ENCODE measurements at regions not wholly inside any gene's neighbourhood (a gene's known extent, or its start where the extent isn't known, plus 50 kb on each side); places are given as distances from the start of the nearest gene placed in this dataset.
A peak's percentile ranks its signal among the peaks of the same experiment; 100 is the strongest.

- DNase-seq = no peak
Observed at GRCh38 chr22:25351631-25352293, 132.3 kb downstream of the CRYBB2 start.

GRCh38 chr22:25352294-25352680 is 132.8 kb downstream of the CRYBB2 start:
- no peak for DNase-seq

DNA sequence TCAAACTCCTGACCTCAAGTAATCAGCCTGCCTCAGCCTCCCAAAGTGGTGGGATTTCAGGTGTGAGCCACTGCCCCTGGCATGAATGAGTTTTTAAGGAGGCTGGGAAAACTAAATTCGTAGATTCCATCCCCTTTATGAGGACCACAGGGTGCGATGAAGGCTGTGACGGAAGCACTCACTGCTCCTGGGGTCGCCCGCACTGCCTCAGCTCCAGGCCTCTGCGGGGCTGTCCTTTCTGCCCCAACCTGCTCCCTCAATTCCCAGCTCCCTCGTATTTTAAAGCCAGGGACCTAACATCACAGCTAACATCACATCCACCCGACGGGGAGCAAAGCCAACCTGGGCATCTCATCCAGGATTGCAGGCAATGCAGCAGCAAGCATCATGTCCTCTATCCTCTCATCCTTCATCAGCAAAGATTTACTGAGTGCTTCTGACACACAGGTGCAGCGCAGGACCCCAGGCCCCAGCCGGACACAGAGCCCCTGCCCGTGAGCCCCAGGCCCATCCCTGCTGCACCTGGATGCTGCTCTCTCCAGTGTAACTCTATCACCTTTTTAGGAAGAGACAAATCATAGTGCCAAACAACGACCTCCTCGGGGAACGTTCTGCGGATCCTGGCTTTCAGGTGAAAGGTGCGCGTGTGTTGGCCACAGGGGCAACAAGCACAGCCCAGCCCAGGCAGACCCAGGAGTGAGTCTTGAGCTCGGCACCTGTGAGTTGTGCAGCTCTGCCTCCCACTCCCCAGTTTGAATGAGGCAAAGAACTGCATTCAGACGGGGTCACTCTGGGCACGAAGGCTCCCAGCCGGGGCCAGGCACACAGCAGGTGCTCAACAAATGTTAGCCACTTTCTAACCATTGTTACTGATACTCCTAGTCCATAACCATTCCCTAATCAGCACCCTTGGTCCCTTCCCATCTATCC is 134.3 kb downstream of the CRYBB2 start:
- DNase-seq = no peak

DNA sequence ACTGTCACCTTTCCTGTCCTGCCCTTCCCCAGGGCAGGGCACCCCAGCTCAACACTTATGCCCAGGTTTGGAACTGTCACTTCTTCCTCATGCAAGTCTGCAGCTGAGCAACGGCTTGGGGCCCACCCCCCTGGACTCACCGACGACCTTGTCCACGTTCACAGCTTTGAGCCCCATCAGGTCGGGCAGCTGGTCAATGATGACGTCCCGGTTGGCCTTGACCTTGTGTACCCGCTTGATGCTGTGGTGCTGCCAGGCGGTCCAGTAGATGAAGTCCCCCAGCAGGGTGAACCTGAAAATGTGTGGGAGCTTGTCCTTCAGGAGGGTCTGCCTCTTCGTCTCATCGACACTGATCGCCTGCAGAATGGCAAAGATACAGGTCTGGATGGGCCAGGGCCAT is 135.0 kb downstream of the CRYBB2 start:
- DNase-seq = no peak

GRCh38 chr22:25357132-25357455 is 137.7 kb downstream of the CRYBB2 start:
- no peak for DNase-seq

DNA sequence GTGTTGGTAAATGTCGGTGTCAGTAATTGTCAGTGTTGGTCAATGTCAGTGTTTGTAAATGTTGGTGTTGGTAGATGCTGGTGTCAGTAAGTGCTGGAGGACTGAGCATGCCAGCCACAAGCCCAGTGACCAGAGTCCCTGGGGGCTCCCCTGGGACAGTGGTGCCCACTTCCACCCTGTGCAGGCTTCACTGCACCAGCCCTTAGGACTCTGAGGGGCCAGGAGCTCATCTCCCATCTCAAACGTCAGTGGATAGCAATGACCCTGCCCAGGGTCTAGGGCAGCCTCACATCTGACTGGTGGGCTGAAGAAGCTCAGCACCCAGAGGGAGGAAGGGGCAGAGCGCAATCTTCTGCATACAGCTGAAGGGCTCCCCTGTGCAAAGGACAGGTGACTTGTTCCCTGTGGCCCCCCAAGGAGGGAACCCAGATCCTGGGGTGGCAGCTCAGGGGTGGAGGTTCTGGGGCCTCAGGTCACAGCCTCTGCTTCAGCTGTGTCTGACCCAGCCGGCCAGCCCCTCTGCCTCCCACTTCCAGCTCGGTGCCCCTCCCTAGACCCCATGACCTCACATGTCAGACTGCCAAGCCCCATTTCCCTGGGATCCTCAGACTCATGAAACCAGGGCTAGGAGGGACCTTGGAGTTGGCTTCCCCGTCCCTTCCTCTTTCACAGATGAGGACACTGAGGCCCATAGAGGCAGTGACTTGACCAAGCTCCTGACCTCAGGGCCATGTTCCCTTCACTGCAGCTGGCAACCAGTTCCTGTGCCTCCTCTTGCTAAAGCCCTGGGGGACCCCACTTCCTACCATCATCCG is 138.4 kb downstream of the CRYBB2 start:
- DNase-seq = no peak

DNA sequence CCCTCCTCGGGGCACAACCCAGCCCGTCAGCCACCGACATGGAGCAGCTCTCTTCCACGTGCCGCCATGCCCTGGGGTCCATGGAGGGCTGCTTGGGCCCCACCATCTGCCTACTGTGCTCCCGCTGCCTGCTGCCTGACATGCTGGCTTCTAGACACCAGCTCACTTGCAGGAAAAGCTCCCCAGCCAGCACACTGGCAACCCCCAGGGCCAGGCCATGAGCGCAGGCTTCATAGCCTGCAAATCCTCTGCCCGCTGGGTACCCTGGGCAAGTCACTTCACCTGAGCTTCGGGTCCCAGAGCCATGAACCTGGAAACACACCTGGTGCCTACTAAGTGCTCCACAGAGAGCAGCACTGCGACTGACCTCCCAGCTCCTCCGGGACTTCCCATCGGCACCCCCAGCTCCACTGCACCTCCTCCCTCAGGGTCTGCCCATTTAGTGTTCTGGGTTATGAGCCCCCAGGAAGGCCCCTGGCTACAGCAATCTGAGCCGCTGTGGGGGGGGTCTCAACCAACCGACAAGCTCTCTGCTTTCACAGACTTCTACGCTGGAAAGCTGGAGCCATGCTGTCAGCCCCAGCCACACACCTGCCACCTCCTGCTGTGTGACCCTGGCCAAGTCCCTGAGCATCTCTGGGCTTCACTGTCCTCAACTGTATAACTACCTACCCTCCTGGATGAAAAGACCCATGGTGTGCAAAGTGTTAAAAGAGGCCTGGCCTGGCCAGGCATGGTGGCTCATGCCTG is 139.2 kb downstream of the CRYBB2 start:
- no peak for DNase-seq

- DNase-seq = no peak
Observed at GRCh38 chr22:25359601-25360261, 140.3 kb downstream of the CRYBB2 start.

DNA sequence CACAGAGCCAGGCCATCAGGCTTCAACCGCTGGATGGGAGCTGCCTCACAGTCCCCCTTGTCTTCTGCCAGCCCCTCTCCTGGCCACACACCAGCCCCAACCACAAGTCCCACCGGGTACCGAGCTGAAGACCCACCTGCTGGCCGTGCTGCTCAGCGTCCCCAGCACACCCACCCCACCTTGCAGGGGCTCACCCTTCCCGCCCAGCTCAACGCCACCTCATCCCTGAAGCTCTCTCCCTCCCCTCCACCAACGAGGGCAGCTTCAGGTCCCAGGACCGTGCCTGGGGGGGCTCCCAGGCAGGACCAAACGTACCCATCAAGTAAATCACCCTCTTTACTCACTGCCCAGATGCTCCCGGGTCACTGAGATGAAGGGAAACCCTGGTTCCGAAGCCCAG is 141.0 kb downstream of the CRYBB2 start:
- DNase-seq = no peak

GRCh38 chr22:25360891-25361645 is 141.6 kb downstream of the CRYBB2 start:
- no peak for DNase-seq

DNA sequence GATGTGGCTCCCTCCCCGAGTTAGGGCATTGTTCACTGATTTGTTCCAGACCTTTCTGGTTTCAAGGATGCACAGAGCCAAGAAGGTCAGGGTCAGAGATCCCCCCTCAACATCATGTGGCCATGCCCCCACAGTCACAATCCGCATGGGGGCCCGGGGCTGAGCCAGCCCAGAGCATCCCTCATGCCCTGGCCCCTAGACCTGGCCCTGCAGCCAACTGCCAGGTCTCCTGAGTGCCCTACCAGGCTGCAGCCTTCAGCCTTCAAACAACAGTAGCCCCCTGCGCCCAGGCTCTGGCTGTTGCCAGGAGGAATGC is 142.4 kb downstream of the CRYBB2 start:
- no peak for DNase-seq

- DNase-seq = peak; percentile 24
Observed at GRCh38 chr22:25362215-25362882, 142.9 kb downstream of the CRYBB2 start.

DNA sequence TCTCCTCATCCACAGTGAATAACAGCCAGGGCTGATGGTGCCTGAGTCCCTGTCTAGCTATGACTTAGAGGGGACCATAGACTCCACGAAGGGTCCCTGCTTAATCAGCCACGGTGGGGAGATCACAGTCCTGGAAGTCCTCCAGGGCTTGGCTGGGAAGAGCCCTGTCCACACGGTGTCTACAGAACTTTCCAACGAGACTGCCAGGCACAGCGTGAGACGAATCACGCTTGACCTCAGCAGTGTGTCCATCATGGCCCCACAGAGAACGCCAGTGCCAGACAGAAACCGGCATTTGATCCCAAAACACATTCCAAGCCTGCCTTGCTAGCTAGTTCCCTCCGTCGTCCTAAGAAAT is 143.4 kb downstream of the CRYBB2 start:
- no peak for DNase-seq

DNA sequence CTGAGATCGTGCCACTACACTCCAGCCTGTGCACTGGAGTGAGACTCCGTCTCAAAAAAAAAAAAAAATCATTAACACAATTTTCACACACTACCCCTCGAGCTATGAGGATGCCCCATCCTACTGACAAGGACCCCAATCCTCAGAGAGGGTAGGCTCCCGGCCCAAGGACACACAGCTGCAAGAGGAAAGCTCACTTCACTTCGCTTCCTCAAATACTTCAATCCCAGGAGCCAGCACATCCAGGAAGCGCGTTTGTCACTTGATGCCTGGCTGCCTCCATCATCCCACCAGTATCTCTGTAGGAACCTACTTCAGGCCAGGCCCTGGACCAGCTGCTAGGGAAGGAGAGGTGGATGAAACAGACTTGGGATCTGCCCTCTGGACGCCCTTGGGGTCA is 144.0 kb downstream of the CRYBB2 start:
- no peak for DNase-seq

DNA sequence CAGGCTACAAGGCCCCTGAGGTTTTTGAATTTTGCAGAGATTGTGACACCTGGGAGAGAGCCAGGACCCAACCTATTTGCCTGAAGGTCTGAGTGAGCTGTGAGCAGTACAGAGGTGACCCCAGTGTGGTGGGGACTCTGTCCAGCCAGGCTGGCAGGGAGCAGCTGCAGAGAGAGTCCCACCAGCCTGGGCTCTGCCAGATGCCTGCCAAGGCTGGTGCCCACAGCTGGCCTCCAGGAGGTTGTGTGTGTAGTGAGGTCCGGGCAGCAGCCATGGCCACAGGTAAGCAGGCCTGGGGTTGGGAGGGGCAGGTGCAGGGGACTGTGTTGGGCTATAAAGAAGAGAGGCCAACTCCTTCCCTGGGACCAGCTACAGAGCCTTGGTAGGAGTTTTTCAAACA is 144.8 kb downstream of the CRYBB2 start:
- no peak for DNase-seq

DNA sequence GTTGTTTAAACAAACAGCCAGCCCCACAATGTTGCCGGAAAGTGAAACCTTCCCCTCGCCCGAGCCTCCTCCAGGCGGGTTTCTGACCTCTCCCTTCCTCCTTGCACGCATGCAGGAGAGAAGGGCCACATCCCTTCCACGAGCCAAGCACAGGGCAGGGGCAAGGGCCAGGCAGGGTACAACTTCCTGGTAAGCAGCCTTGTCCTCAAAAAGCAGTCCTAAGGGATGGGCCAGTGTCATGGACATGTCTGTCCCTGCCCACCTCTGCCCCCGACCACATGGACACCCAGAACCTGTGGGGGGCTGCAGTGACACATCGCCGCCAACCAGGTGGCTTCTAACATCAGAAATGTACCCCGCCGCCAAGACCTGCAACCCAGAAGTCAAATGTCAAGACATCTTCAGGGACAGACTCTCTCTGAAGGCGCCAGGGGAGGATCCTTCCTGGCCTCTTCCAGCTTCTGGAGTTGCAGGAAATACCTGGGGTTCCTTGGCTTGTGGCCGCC is 145.3 kb downstream of the CRYBB2 start:
- no peak for DNase-seq

GRCh38 chr22:25365491-25366261 is 146.2 kb downstream of the CRYBB2 start:
- no peak for DNase-seq

DNA sequence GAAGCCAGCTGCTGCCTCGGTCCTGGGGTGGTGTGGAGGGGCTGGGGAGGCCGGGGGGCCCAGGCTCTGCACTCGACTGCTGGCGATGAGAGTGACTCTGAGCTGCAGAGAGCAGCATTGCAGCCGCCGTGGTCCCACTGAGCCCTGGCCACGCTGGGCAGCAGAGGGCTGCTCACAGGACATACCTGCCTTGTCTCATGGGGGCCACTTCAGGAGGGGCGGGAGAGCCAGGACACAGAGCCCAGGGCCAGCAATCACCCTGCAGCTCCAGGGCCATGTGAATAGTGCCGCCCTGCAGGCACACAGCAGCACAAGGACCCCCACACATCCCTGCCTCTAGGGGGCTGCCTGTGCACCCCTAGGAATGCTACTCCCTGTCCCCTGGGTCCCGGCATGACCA is 147.0 kb downstream of the CRYBB2 start:
- no peak for DNase-seq

DNA sequence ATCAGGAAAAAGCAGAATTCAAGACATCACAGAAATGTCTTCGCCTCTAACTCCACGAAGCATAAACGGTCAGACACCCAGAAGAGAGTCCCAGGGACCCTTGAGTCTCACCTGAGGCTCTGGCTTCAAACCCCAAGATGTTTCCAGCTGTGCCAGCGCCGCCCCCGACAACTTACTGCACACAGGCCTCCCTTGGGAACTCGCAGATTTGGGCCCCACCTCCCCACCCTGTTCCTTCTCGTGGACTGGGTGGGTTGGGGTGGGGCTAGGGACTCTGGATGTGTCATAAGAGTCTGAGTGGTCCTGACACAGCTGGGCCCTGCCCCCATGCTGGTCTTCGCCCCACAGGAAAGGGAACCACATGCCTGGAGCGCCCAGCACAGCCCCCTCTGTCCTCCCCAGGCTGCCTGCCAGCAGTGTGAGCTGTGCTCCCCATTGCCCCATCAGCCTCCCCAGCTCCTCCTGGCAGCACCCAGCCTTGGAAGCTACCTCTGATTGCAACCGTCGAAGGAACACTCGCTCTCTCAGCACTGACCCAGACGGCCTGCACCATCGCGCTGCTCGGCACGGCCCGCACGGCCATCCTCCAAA is 147.5 kb downstream of the CRYBB2 start:
- DNase-seq = no peak

DNA sequence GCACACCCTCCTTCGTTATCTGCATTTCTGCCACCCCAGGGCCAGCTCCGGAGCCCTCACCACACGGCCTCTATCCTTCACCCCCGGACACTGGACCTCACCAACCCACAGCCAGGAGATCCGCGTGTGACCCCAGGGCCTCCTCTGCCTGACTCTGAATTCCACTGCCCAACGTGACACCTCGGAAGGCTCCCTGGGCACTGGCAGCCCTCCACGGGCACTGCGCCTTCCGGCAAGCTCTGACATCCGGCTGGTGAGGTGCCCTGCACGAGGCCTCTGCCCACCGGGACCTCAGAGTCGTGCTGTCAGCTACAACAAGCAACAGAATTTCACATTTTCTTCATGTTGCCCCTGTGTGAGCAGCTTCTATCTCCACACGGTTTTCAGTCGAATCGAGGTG is 148.3 kb downstream of the CRYBB2 start:
- DNase-seq = no peak
